Gastrocnemius medialis (tissue), 4 donors: ENCODE measurements at regions not wholly inside any gene's neighbourhood (a gene's known extent, or its start where the extent isn't known, plus 50 kb on each side); places are given as distances from the start of the nearest gene placed in this dataset.

ENCODE experiments used
- ATAC-seq, 2 donors: fragments of 150-250 bp; one replicate each; pipeline ENCODE4 v1.9.1; 2016
- DNase-seq, 2 donors: peaks; one replicate each; pipeline ENCODE4 v3.0.0-alpha.2; 2019
- H3K27ac ChIP-seq, 4 donors: fragments of 200-600 bp; sonication (generic); 1 replicate in 1 of 4; 2 replicates in 3 of 4; pipeline ENCODE4 v1.5.1; 2016 to 2018; ENCODE audit warnings: mild to moderate bottlenecking in 2 of 4, moderate library complexity in 1 of 4
- H3K27me3 ChIP-seq, 3 donors: fragments of 200-600 bp; sonication (generic) in 2 of 3; 1 replicate in 1 of 3; 2 replicates in 2 of 3; pipeline versions ENCODE4 v1.5.1 to v1.6.0; 2016 to 2019; ENCODE audit warnings: mild to moderate bottlenecking in 1 of 3, moderate library complexity in 1 of 3
- H3K36me3 ChIP-seq, 2 donors: fragments of 200-600 bp; sonication (generic) in 1 of 2; one replicate each; pipeline ENCODE4 v1.5.1; 2017 to 2018
- H3K4me1 ChIP-seq, 2 donors: fragments of 200-600 bp; sonication (generic) in 1 of 2; one replicate each; pipeline ENCODE4 v1.5.1; 2016 to 2017; ENCODE audit warnings: mild to moderate bottlenecking in 2 of 2
- H3K4me3 ChIP-seq, 4 donors: fragments of 200-600 bp; sonication (generic) in 3 of 4; 1 replicate in 1 of 4; 2 replicates in 3 of 4; pipeline ENCODE4 v1.5.1; 2016 to 2019; ENCODE audit warnings: mild to moderate bottlenecking in 2 of 4
- H3K9me3 ChIP-seq, 3 donors: fragments of 200-600 bp; sonication (generic) in 2 of 3; 1 replicate in 1 of 3; 2 replicates in 2 of 3; pipeline ENCODE4 v1.5.1; 2016 to 2019
- POLR2A ChIP-seq, 2 donors: fragments of 450-650 bp; IDR thresholded peaks; one replicate each; pipeline ENCODE4 v1.6.1; 2017; ENCODE audit warnings: antibody characterized with exemption in 2 of 2, mild to moderate bottlenecking in 2 of 2, moderate library complexity in 2 of 2
- in situ Hi-C, 4 donors: fragments of 200-750 bp; cut with MboI; loops; one replicate each; pipeline versions ENCODE4 v1.15.0 to v1.8.0; 2017; ENCODE audit warnings: low sequenced_read_pairs in 4 of 4
- intact Hi-C: fragments of 100-400 bp; cut with DNase I; formaldehyde crosslinking; loops from one replicate; pipeline ENCODE4 v1.15.1; 2023; ENCODE audit warnings: low total_unique reads
- TF ChIP-seq, protein P1 (sequence below), 5 experiments: fragments of 450-650 bp in 3 of 5; fragments of 200-600 bp in 2 of 5; sonication (generic) in 2 of 5; IDR thresholded peaks in 4 of 5; conservative IDR thresholded peaks in 1 of 5; 1 replicate in 4 of 5; 2 replicates in 1 of 5; pipeline ENCODE4 v1.5.1; 2016 to 2019; ENCODE audit warnings: antibody characterized with exemption in 5 of 5, mild to moderate bottlenecking in 3 of 5, moderate library complexity in 3 of 5

DNA sequence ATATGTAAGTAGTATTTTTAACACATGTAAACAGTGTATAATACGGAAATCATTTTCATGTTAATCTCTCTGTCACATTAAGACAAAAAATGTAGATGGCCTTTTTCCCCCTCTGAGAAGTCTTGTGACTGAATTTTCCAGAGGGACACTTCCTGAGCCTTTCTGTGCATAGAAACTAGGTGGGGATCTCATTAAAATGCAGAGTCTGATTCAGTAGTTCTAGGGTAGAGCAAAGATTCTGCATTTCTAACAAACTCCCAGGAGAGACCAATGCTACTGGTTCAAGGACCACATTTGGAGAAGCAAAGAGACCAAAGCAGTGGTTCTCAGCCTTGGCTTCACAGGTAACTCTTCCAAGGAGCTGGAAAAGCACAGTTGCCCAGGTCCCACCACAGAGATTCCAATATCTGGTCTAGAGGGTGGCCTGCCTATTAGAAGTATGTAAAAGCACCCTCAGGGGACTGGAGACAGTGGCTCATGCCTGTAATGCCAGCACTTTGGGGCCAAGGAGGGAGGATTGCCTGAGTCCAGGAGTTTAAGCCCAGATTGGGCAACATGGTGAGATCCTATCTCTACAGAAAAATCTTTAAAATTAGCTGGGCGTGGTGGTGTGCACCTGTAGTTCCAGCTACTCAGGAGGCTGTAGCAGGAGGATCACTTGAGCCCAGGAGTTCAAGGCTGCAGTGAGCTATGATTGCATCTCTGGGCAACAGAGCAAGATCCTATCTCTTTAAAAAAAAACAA, 378.5 kb downstream of the KIF16B start:
- no peaks in the 10 kb centered on the region for H3K36me3 ChIP-seq
- no peaks in the 10 kb centered on the region for H3K9me3 ChIP-seq
- ATAC-seq (no peak), DNase-seq (no peak)
- H3K4me3 ChIP-seq = no peak overlapping the region
- intact Hi-C loops (no loop called here), in situ Hi-C loops (no loop called here)
- H3K4me1 ChIP-seq = no peaks in the 10 kb centered on the region
- H3K27me3 ChIP-seq = no peaks in the 10 kb centered on the region
- no peak overlapping the region for H3K27ac ChIP-seq
- TF ChIP-seq, protein P1, sequence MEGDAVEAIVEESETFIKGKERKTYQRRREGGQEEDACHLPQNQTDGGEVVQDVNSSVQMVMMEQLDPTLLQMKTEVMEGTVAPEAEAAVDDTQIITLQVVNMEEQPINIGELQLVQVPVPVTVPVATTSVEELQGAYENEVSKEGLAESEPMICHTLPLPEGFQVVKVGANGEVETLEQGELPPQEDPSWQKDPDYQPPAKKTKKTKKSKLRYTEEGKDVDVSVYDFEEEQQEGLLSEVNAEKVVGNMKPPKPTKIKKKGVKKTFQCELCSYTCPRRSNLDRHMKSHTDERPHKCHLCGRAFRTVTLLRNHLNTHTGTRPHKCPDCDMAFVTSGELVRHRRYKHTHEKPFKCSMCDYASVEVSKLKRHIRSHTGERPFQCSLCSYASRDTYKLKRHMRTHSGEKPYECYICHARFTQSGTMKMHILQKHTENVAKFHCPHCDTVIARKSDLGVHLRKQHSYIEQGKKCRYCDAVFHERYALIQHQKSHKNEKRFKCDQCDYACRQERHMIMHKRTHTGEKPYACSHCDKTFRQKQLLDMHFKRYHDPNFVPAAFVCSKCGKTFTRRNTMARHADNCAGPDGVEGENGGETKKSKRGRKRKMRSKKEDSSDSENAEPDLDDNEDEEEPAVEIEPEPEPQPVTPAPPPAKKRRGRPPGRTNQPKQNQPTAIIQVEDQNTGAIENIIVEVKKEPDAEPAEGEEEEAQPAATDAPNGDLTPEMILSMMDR (IDR thresholded peaks at IDR 0.05 in 4 of 5, conservative IDR thresholded peaks at IDR 0.05 in 1 of 5) = no peak
- no peak for TF ChIP-seq POLR2A (IDR thresholded peaks at IDR 0.05)

- in situ Hi-C loops = no loop called here
- Histone ChIP-seq H3K4me3 (no peak overlapping the region), H3K27ac (no peak overlapping the region), H3K27me3 (no peaks in the 10 kb centered on the region), H3K4me1 (no peaks in the 10 kb centered on the region), H3K9me3 (no peaks in the 10 kb centered on the region), H3K36me3 (no peaks in the 10 kb centered on the region)
- ATAC-seq (no peak), DNase-seq (no peak)
- intact Hi-C loops = no loop called here
- TF ChIP-seq, protein P1 (IDR thresholded peaks at IDR 0.05 in 4 of 5, conservative IDR thresholded peaks at IDR 0.05 in 1 of 5) = no peak
- TF ChIP-seq POLR2A (IDR thresholded peaks at IDR 0.05) = no peak
These were observed 381.8 kb downstream of the KIF16B start for GRCh38 chr20:16191496-16191895.

GRCh38 chr20:16189371-16189770, 383.9 kb downstream of the KIF16B start:
- H3K27me3 ChIP-seq = no peaks in the 10 kb centered on the region
- TF ChIP-seq, protein P1 (IDR thresholded peaks at IDR 0.05 in 4 of 5, conservative IDR thresholded peaks at IDR 0.05 in 1 of 5) = no peak
- no peak for TF ChIP-seq POLR2A (IDR thresholded peaks at IDR 0.05)
- no peaks in the 10 kb centered on the region for H3K4me1 ChIP-seq
- no peaks in the 10 kb centered on the region for H3K9me3 ChIP-seq
- DNase-seq (no peak), ATAC-seq (no peak)
- H3K4me3 ChIP-seq = no peak overlapping the region
- intact Hi-C loops (no loop called here), in situ Hi-C loops (no loop called here)
- H3K27ac ChIP-seq = no peak overlapping the region
- H3K36me3 ChIP-seq = no peaks in the 10 kb centered on the region

- Histone ChIP-seq H3K27ac (no peak overlapping the region), H3K4me3 (no peak overlapping the region), H3K36me3 (no peaks in the 10 kb centered on the region), H3K4me1 (no peaks in the 10 kb centered on the region), H3K27me3 (no peaks in the 10 kb centered on the region), H3K9me3 (no peaks in the 10 kb centered on the region)
- intact Hi-C loops (no loop called here), in situ Hi-C loops (no loop called here)
- no peak for ATAC-seq
- TF ChIP-seq POLR2A (IDR thresholded peaks at IDR 0.05) = no peak
- TF ChIP-seq, protein P1 (IDR thresholded peaks at IDR 0.05 in 4 of 5, conservative IDR thresholded peaks at IDR 0.05 in 1 of 5) = no peak
- no peak for DNase-seq
These were observed 385.2 kb downstream of the KIF16B start for GRCh38 chr20:16187956-16188616.
